K562 (cell line): ENCODE measurements at regions not wholly inside any gene's neighbourhood (a gene's known extent, or its start where the extent isn't known, plus 50 kb on each side); places are given as distances from the start of the nearest gene placed in this dataset.

Experiments used
- ATAC-seq: fragments of 200-7000 bp; cut with Tn5 transposase; 3 replicates; pipeline ENCODE4 v1.9.1; 2020; ENCODE audit warnings: moderate library complexity
- BruUV-seq: library from RNA; stranded (reverse); fragments of 400-500 nt; replicated peaks from 2 replicates; lab custom pipeline; 2021; lab: Mats Ljungman, UMichigan
- CTCF ChIA-PET: fragments of 300-600 bp; formaldehyde crosslinking; extraction: SDS; loops from one replicate; lab custom pipeline; 2021; ENCODE audit warnings: low intra/inter-chr PET ratio; lab: Yijun Ruan, JAX
- POLR2A ChIA-PET: fragments of 300-600, 350-650 bp; sonication (Branson Sonifier 250); formaldehyde crosslinking; extraction: SDS; loops from one replicate; lab custom pipeline; 2021; ENCODE audit warnings: antibody characterized with exemption, inconsistent platforms; lab: Yijun Ruan, JAX
- DNase-seq, 4 experiments: peaks; one replicate each; pipeline versions ENCODE4 v3.0.0 to v3.0.0-alpha.2; 2011 to 2018; ENCODE audit warnings: low spot score in 3 of 4, mixed read lengths in 3 of 4; ENCODE audit errors: extremely low read depth in 1 of 4
- FAIRE-seq: peaks from 2 replicates; lab custom pipeline; 2011; peaks lifted over from hg19 to GRCh38; lab: Jason Lieb, UNC
- H2AFZ ChIP-seq: 2 replicates; pipeline ENCODE4 v1.6.0; 2011; ENCODE audit warnings: low read depth, low read length, control low read depth, inconsistent platforms
- H3K27ac ChIP-seq: fragments of 200-600 bp; 3 replicates; pipeline ENCODE4 v1.8.0; 2011; ENCODE audit warnings: low read depth, mild to moderate bottlenecking, control low read depth, inconsistent platforms, low read length, moderate library complexity, mixed read lengths; ENCODE audit errors: extremely low read depth
- H3K27me3 ChIP-seq, 2 experiments: fragments of 300-600 bp in 1 of 2; 2 replicates in 1 of 2; 3 replicates in 1 of 2; pipeline versions ENCODE4 v1.6.0 to v1.8.0; 2011; ENCODE audit warnings: inconsistent platforms in 2 of 2, low read length in 2 of 2, mild to moderate bottlenecking in 1 of 2, mixed read lengths in 1 of 2, moderate library complexity in 1 of 2; ENCODE audit not compliant: control insufficient read depth in 2 of 2, insufficient read depth in 2 of 2
- H3K36me3 ChIP-seq: fragments of 300-600 bp; 3 replicates; pipeline ENCODE4 v1.8.0; 2011; ENCODE audit warnings: mild to moderate bottlenecking, low read length, inconsistent platforms; ENCODE audit not compliant: control insufficient read depth, insufficient read depth
- H3K4me1 ChIP-seq, 2 experiments: fragments of 200-600 bp in 1 of 2; replicated peaks in 1 of 2; 2 replicates in 1 of 2; 3 replicates in 1 of 2; pipeline versions ENCODE4 v1.5.1 to v1.8.0; 2011; ENCODE audit warnings: inconsistent platforms in 2 of 2, low read length in 2 of 2, mild to moderate bottlenecking in 1 of 2, mixed read lengths in 1 of 2, moderate library complexity in 1 of 2; ENCODE audit not compliant: control insufficient read depth in 2 of 2, insufficient read depth in 2 of 2
- H3K4me2 ChIP-seq: 2 replicates; pipeline ENCODE4 v1.6.1; 2011; ENCODE audit warnings: low read length, control low read depth, inconsistent platforms, mixed read lengths; ENCODE audit not compliant: insufficient read depth
- H3K4me3 ChIP-seq: fragments of 200-600 bp; sonication (generic), shearing (Covaris generic); 2 replicates; pipeline ENCODE4 v1.5.1; 2016; ENCODE audit warnings: control low read depth, inconsistent platforms
- H3K79me2 ChIP-seq: fragments of 200-600 bp; 3 replicates; pipeline ENCODE4 v1.8.0; 2011; ENCODE audit warnings: low read length, inconsistent platforms; ENCODE audit not compliant: control insufficient read depth, insufficient read depth
- H3K9ac ChIP-seq, 2 experiments: 2 replicates each; pipeline versions ENCODE4 v1.6.0 to v1.6.1; 2011; ENCODE audit warnings: low read depth in 2 of 2, low read length in 2 of 2, control low read depth in 1 of 2, inconsistent platforms in 1 of 2, mild to moderate bottlenecking in 1 of 2, mixed read lengths in 1 of 2; ENCODE audit not compliant: insufficient read depth in 1 of 2
- H3K9me1 ChIP-seq: one replicate; pipeline ENCODE4 v1.6.0; 2011; ENCODE audit warnings: inconsistent platforms, mild to moderate bottlenecking, low read length, moderate library complexity; ENCODE audit not compliant: control insufficient read depth, insufficient read depth
- H3K9me3 ChIP-seq: replicated peaks from 2 replicates; pipeline ENCODE4 v1.5.1; 2011; ENCODE audit warnings: low read depth, low read length, inconsistent platforms; ENCODE audit not compliant: control insufficient read depth, insufficient read depth
- H4K20me1 ChIP-seq: replicated peaks from 2 replicates; pipeline ENCODE4 v1.6.1; 2011; ENCODE audit warnings: low read length, inconsistent platforms, mixed read lengths; ENCODE audit not compliant: control insufficient read depth, insufficient read depth
- CHD2 ChIP-seq: IDR thresholded peaks from 2 replicates; pipeline ENCODE4 v1.6.1; 2011; ENCODE audit warnings: low read depth, low read length
- CREBBP ChIP-seq: IDR thresholded peaks from one replicate; pipeline ENCODE4 v1.6.1; 2012; ENCODE audit warnings: low read depth, mild to moderate bottlenecking, control low read depth, inconsistent platforms, low read length
- HNRNPK ChIP-seq: fragments of 200-400 bp; formaldehyde crosslinking; IDR thresholded peaks from one replicate; pipeline ENCODE4 v1.6.1; 2018; ENCODE audit warnings: mild to moderate bottlenecking, low read depth, low read length; ENCODE audit not compliant: poor library complexity, severe bottlenecking
- IFI16 ChIP-seq: fragments of 250-450 bp; sonication (Bioruptor Pico); IDR thresholded peaks from 2 replicates; pipeline ENCODE4 v2.1.2; 2022; ENCODE audit warnings: mild to moderate bottlenecking, inconsistent platforms
- LEF1 ChIP-seq: fragments of 450-650 bp; IDR thresholded peaks from 2 replicates; pipeline ENCODE4 v1.6.1; 2016; ENCODE audit warnings: mild to moderate bottlenecking
- MAFF ChIP-seq: IDR thresholded peaks from 2 replicates; pipeline ENCODE4 v1.6.1; 2012; ENCODE audit warnings: low read length, improper control_type of control experiment
- MCM7 ChIP-seq, 2 experiments: fragments of 450-650 bp; IDR thresholded peaks; 2 replicates each; pipeline ENCODE4 v1.6.1; 2016 to 2018
- MLLT1 ChIP-seq, 2 experiments: fragments of 450-650 bp; IDR thresholded peaks; 2 replicates each; pipeline ENCODE4 v1.6.1; 2016
- NBN ChIP-seq: fragments of 450-650 bp; IDR thresholded peaks from 2 replicates; pipeline ENCODE4 v1.6.1; 2016; ENCODE audit warnings: low read depth, mild to moderate bottlenecking
- RBM25 ChIP-seq: fragments of 200-400 bp; formaldehyde crosslinking; IDR thresholded peaks from 2 replicates; pipeline ENCODE4 v1.6.1; 2018; ENCODE audit warnings: low read length, low read depth, moderate library complexity; ENCODE audit not compliant: severe bottlenecking
- SAP30 ChIP-seq: fragments of 200-600 bp; sonication (generic); IDR thresholded peaks from 2 replicates; pipeline ENCODE4 v1.6.1; 2012; ENCODE audit warnings: borderline replicate concordance, low read depth, mild to moderate bottlenecking, moderate library complexity, low read length, control low read depth, inconsistent platforms; ENCODE audit not compliant: insufficient read depth, poor library complexity, severe bottlenecking
- SMARCA4 ChIP-seq: fragments of 450-650 bp; IDR thresholded peaks from 2 replicates; pipeline ENCODE4 v1.6.1; 2016
- SMARCE1 ChIP-seq: fragments of 450-650 bp; IDR thresholded peaks from 2 replicates; pipeline ENCODE4 v1.7.1; 2016; ENCODE audit warnings: mild to moderate bottlenecking
- TCF3 ChIP-seq: sonication (generic); formaldehyde crosslinking; IDR thresholded peaks from 2 replicates; pipeline ENCODE4 v1.4.0; 2020; ENCODE audit warnings: mild to moderate bottlenecking, missing genetic modification reagents
- XRCC5 ChIP-seq: fragments of 200-400 bp; formaldehyde crosslinking; IDR thresholded peaks from 2 replicates; pipeline ENCODE4 v1.6.1; 2017; ENCODE audit warnings: low read depth, mild to moderate bottlenecking, low read length
- ZBTB9 ChIP-seq: fragments of 450-650 bp; formaldehyde crosslinking; IDR thresholded peaks from 2 replicates; pipeline ENCODE4 v1.4.0; 2020; ENCODE audit warnings: mild to moderate bottlenecking, moderate library complexity
- ZC3H11A ChIP-seq: IDR thresholded peaks from 2 replicates; pipeline ENCODE4 v1.6.1; 2012; ENCODE audit warnings: low read depth, low read length, improper control_type of control experiment
- ZNF232 ChIP-seq: sonication (generic); formaldehyde crosslinking; IDR thresholded peaks from 2 replicates; pipeline ENCODE4 v1.8.0; 2022; ENCODE audit warnings: mild to moderate bottlenecking, missing genetic modification reagents
- ZNF347 ChIP-seq: fragments of 450-650 bp; formaldehyde crosslinking; IDR thresholded peaks from 2 replicates; pipeline ENCODE4 v1.4.0; 2020; ENCODE audit warnings: low read depth, mild to moderate bottlenecking, moderate library complexity
- ZNF717 ChIP-seq: fragments of 250-450 bp; sonication (Bioruptor Pico); IDR thresholded peaks from 2 replicates; pipeline ENCODE4 v1.5.0; 2021
- ZZZ3 ChIP-seq: fragments of 450-650 bp; IDR thresholded peaks from 2 replicates; pipeline ENCODE4 v1.6.1; 2016; ENCODE audit warnings: antibody characterized with exemption, mild to moderate bottlenecking, moderate library complexity
- WGBS: fragments of 100-300 bp; shearing (Covaris generic); methylation state at CpG from one replicate; pipeline ENCODE4 v1.1.6; 2016; ENCODE audit warnings: low coverage, mixed read lengths; ENCODE audit not compliant: insufficient coverage; ENCODE audit errors: missing lambda C conversion rate; 5-methylcytosine and 5-hydroxymethylcytosine counted together
- in situ Hi-C: fragments of 300-500 bp; cut with MboI; formaldehyde crosslinking; loops from 4 replicates; pipeline ENCODE4 v1.15.0; 2018; ENCODE audit warnings: inconsistent platforms, mixed read lengths
- intact Hi-C: fragments of 100-400 bp; cut with micrococcal nuclease; formaldehyde crosslinking; loops from 2 replicates; pipeline ENCODE4 v1.14.2; 2022
- TF ChIP-seq, protein P1 (sequence below): fragments of 250-450 bp; sonication (Bioruptor Pico); IDR thresholded peaks from 2 replicates; pipeline ENCODE4 v1.8.0; 2021; ENCODE audit warnings: moderate library complexity, mild to moderate bottlenecking, inconsistent platforms

DNA sequence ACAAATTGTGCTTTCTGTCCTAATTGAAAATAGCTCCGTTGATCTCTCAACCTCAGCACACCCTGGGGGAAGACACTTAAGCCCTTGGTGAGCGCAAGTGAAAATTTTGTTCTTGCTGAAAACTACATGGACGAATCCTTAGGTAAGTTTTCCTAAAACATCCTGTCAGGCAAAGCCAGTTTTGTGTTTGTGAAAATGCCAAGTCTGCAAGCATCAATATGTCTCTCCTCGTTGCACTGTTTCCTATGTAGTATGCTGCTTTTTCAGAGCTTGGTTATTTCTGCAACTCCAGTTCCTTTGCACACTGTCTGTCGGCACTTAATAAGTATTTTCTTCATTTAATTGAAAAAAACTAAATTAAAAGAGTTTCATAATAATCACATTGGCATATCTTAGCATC lies 146.9 kb upstream of the POU3F3 start (continued):
- TF ChIP-seq NBN (no peak), MLLT1 (IDR thresholded peaks at IDR 0.05) (no peak), SMARCA4 (no peak), HNRNPK (no peak), SAP30 (no peak), SMARCE1 (no peak)
- TF ChIP-seq, protein P1, sequence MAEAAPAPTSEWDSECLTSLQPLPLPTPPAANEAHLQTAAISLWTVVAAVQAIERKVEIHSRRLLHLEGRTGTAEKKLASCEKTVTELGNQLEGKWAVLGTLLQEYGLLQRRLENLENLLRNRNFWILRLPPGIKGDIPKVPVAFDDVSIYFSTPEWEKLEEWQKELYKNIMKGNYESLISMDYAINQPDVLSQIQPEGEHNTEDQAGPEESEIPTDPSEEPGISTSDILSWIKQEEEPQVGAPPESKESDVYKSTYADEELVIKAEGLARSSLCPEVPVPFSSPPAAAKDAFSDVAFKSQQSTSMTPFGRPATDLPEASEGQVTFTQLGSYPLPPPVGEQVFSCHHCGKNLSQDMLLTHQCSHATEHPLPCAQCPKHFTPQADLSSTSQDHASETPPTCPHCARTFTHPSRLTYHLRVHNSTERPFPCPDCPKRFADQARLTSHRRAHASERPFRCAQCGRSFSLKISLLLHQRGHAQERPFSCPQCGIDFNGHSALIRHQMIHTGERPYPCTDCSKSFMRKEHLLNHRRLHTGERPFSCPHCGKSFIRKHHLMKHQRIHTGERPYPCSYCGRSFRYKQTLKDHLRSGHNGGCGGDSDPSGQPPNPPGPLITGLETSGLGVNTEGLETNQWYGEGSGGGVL (CRISPR knock-in tag), result no peak

DNA sequence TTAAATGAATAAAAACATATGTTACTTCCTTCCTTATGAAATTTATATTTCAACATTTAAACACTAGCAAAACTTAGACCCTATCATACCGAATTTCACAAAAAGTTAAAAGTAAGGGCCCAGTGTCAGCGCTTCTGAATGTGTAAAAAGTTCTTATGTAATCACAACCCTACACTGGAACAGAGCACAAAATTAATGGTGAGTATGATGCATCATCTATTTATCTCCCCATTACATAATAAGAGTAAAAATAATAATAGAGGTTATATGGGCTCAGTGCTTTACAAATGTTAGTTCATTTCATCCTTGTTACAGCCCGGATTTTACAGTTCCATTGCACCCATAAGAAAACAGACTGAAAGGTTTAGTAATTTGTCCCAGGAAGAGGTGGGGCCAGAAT lies 144.9 kb upstream of the POU3F3 start:
- Histone ChIP-seq H3K9me3 (no peaks in the 10 kb centered on the region), H3K27ac (no peak overlapping the region), H3K79me2 (no peaks in the 10 kb centered on the region), H3K9ac (no peak overlapping the region), H2AFZ (no peak overlapping the region), H3K27me3 (peaks cover 0 to 4% of the 10 kb centered on the region in 2 experiments; a peak in 3 of 5 replicates), H3K4me2 (no peak overlapping the region), H3K9me1 (no peaks in the 10 kb centered on the region), H3K36me3 (no peaks in the 10 kb centered on the region), H3K4me1 (no peaks in the 10 kb centered on the region), H4K20me1 (no peaks in the 10 kb centered on the region), H3K4me3 (no peak overlapping the region)
- ChIA-PET CTCF (no interaction called here), POLR2A (no interaction called here)
- in situ Hi-C loops (no loop called here), intact Hi-C loops (no loop called here)
- DNase-seq (no peak), FAIRE-seq (no peak), ATAC-seq (no peak)
- WGBS, result 0% methylated on average over 3 of the region's 3 CpGs
- BruUV-seq, result no TSS peak
- TF ChIP-seq RBM25 (no peak), TCF3 (CRISPR knock-in tag) (no peak), CREBBP (no peak), MCM7 (IDR thresholded peaks at IDR 0.05) (no peak), ZNF717 (CRISPR knock-in tag) (no peak), LEF1 (no peak), ZNF232 (CRISPR knock-in tag) (no peak), ZC3H11A (no peak), CHD2 (no peak), IFI16 (CRISPR knock-in tag) (no peak), ZNF347 (CRISPR knock-in tag) (no peak), ZZZ3 (no peak), XRCC5 (no peak), MAFF (no peak), HNRNPK (no peak), ZBTB9 (no peak)
